SK-N-SH (cell line): ENCODE measurements at regions not wholly inside any gene's neighbourhood (a gene's known extent, or its start where the extent isn't known, plus 50 kb on each side); places are given as distances from the start of the nearest gene placed in this dataset.

Experiments
- CTCF ChIA-PET: fragments of 300-600, 350-600 bp; formaldehyde crosslinking; extraction: SDS; loops from one replicate; lab custom pipeline; 2021; lab: Yijun Ruan, JAX
- POLR2A ChIA-PET: fragments of 350-600 bp; sonication (Branson Sonifier 250); formaldehyde crosslinking; extraction: SDS; loops from one replicate; lab custom pipeline; 2020; ENCODE audit warnings: antibody characterized with exemption, inconsistent platforms; lab: Yijun Ruan, JAX
- DNase-seq: peaks from one replicate; pipeline ENCODE4 v3.0.0; 2012
- H2AFZ ChIP-seq: fragments of 200-600 bp; sonication (generic); 2 replicates; pipeline ENCODE4 v1.8.1; 2016; ENCODE audit warnings: antibody characterized with exemption, mild to moderate bottlenecking, low read depth
- H3F3A ChIP-seq: fragments of 200-600 bp; sonication (generic); replicated peaks from 2 replicates; pipeline ENCODE3; 2016; ENCODE audit warnings: antibody characterized with exemption, mild to moderate bottlenecking; ENCODE audit not compliant: insufficient read depth
- H3K27ac ChIP-seq, 2 experiments: fragments of 200-500 bp in 1 of 2; fragments of 200-600 bp in 1 of 2; sonication (Bioruptor generic) in 1 of 2; sonication (generic), shearing (Covaris generic) in 1 of 2; 2 replicates each; pipeline versions ENCODE4 v1.5.1 to v1.6.1; 2014 to 2016; ENCODE audit warnings: low read depth in 2 of 2, inconsistent platforms in 1 of 2, low read length in 1 of 2, mild to moderate bottlenecking in 1 of 2, mixed read lengths in 1 of 2
- H3K27me3 ChIP-seq: fragments of 200-600 bp; sonication (generic), shearing (Covaris generic); 2 replicates; pipeline ENCODE4 v1.6.1; 2016; ENCODE audit warnings: mixed run types; ENCODE audit not compliant: insufficient read depth
- H3K36me3 ChIP-seq, 2 experiments: fragments of 200-500 bp in 1 of 2; fragments of 200-600 bp in 1 of 2; sonication (Bioruptor generic) in 1 of 2; sonication (generic) in 1 of 2; replicated peaks in 1 of 2; 2 replicates each; pipeline versions ENCODE3 to v1.5.1; 2014 to 2016; ENCODE audit warnings: low read length in 1 of 2, mild to moderate bottlenecking in 1 of 2; ENCODE audit not compliant: insufficient read depth in 2 of 2, control insufficient read depth in 1 of 2
- H3K4me1 ChIP-seq, 2 experiments: fragments of 200-500 bp in 1 of 2; fragments of 200-600 bp in 1 of 2; sonication (Bioruptor generic) in 1 of 2; sonication (generic), shearing (Covaris generic) in 1 of 2; 2 replicates each; pipeline versions ENCODE4 v1.5.1 to v1.6.1; 2014 to 2016; ENCODE audit warnings: low read depth in 1 of 2, low read length in 1 of 2, mixed run types in 1 of 2; ENCODE audit not compliant: insufficient read depth in 2 of 2, control insufficient read depth in 1 of 2
- H3K4me2 ChIP-seq: fragments of 200-600 bp; sonication (generic), shearing (Covaris generic); 2 replicates; pipeline ENCODE4 v1.6.1; 2017; ENCODE audit warnings: mixed run types
- H3K4me3 ChIP-seq, 2 experiments: fragments of 200-500 bp in 1 of 2; fragments of 200-600 bp in 1 of 2; sonication (Bioruptor generic) in 1 of 2; sonication (generic), shearing (Covaris generic) in 1 of 2; 2 replicates each; pipeline versions ENCODE4 v1.5.1 to v1.8.1; 2014 to 2016; ENCODE audit warnings: low read depth in 2 of 2, inconsistent platforms in 1 of 2, low read length in 1 of 2, mild to moderate bottlenecking in 1 of 2, mixed read lengths in 1 of 2, moderate library complexity in 1 of 2
- H3K79me2 ChIP-seq: fragments of 200-600 bp; sonication (generic); 2 replicates; pipeline ENCODE4 v1.8.1; 2017; ENCODE audit warnings: mild to moderate bottlenecking; ENCODE audit not compliant: insufficient read depth
- H3K9ac ChIP-seq: fragments of 200-600 bp; sonication (generic); 2 replicates; pipeline ENCODE4 v1.6.1; 2017; ENCODE audit warnings: mixed run types
- H3K9me2 ChIP-seq: fragments of 200-600 bp; sonication (generic); 2 replicates; pipeline ENCODE4 v1.6.1; 2017; ENCODE audit warnings: mixed run types
- H3K9me3 ChIP-seq: fragments of 200-600 bp; sonication (generic); 2 replicates; pipeline ENCODE4 v1.6.1; 2017; ENCODE audit warnings: mixed run types, mild to moderate bottlenecking, moderate library complexity
- H4K20me1 ChIP-seq: fragments of 200-600 bp; sonication (generic); 2 replicates; pipeline ENCODE4 v1.6.1; 2017; ENCODE audit warnings: mild to moderate bottlenecking, mixed run types; ENCODE audit not compliant: insufficient read depth
- CHD2 ChIP-seq: fragments of 150-350 bp; IDR thresholded peaks from 2 replicates; pipeline ENCODE4 v1.6.1; 2018; ENCODE audit warnings: low read length; ENCODE audit not compliant: partially characterized antibody
- ELF1 ChIP-seq: IDR thresholded peaks from 2 replicates; pipeline ENCODE4 v1.4.0; 2012
- EP300 ChIP-seq, 2 experiments: IDR thresholded peaks; 2 replicates each; pipeline versions ENCODE4 v1.4.0 to v1.6.1; 2012; ENCODE audit warnings: borderline replicate concordance in 1 of 2, low read depth in 1 of 2, low read length in 1 of 2
- EZH2phosphoT487 ChIP-seq: fragments of 200-600 bp; sonication (generic); IDR thresholded peaks from 2 replicates; pipeline ENCODE4 v1.6.1; 2017; ENCODE audit warnings: low read depth, mixed run types, mild to moderate bottlenecking, antibody characterized with exemption, moderate library complexity, borderline replicate concordance
- MEF2A ChIP-seq: IDR thresholded peaks from 2 replicates; pipeline ENCODE4 v1.4.0; 2012; ENCODE audit warnings: low read depth, borderline replicate concordance
- MXI1 ChIP-seq: IDR thresholded peaks from 2 replicates; pipeline ENCODE4 v1.6.1; 2012; ENCODE audit warnings: mild to moderate bottlenecking, low read depth, low read length, improper control_type of control experiment
- NFIC ChIP-seq: IDR thresholded peaks from 2 replicates; pipeline ENCODE4 v1.4.0; 2012; ENCODE audit warnings: borderline replicate concordance
- ZBTB33 ChIP-seq: IDR thresholded peaks from 2 replicates; pipeline ENCODE4 v1.4.0; 2012; ENCODE audit warnings: low read depth, borderline replicate concordance
- WGBS: methylation state at CpG from one replicate; pipeline ENCODE4 v1.1.6; 2017; ENCODE audit warnings: low lambda C conversion rate; 5-methylcytosine and 5-hydroxymethylcytosine counted together
- TF ChIP-seq, protein P1 (sequence below): IDR thresholded peaks from 2 replicates; pipeline ENCODE4 v1.6.1; 2012; ENCODE audit warnings: mild to moderate bottlenecking, low read depth, low read length, moderate library complexity
- TF ChIP-seq, protein P2 (sequence below): IDR thresholded peaks from 2 replicates; pipeline ENCODE4; 2012
- TF ChIP-seq, protein P3 (sequence below): IDR thresholded peaks from 2 replicates; pipeline ENCODE4 v1.4.0; 2012; ENCODE audit warnings: low read depth, borderline replicate concordance

DNA sequence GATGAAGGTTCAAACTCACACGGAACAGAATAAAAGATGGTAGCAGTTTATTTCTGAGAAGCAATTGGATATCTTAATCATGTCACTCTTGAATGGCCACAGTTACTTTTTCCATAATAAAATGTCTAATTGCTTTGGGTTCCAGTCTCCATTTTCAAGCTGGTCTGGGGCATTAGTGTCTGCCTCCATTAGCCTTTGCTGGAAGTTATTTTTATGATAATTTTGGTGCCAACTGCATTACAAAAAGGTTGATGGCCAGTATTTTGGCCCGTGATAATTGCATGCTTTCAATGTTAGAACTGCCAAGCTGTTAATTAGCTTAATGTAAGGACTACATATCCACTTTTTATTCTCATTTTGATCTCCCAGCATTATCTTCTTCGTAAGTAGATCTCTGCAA is 165.9 kb downstream of the SMC2 start:
- TF ChIP-seq ELF1, result no peak
- TF ChIP-seq EZH2phosphoT487, result no peak
- no peak for TF ChIP-seq NFIC
- TF ChIP-seq, protein P1, sequence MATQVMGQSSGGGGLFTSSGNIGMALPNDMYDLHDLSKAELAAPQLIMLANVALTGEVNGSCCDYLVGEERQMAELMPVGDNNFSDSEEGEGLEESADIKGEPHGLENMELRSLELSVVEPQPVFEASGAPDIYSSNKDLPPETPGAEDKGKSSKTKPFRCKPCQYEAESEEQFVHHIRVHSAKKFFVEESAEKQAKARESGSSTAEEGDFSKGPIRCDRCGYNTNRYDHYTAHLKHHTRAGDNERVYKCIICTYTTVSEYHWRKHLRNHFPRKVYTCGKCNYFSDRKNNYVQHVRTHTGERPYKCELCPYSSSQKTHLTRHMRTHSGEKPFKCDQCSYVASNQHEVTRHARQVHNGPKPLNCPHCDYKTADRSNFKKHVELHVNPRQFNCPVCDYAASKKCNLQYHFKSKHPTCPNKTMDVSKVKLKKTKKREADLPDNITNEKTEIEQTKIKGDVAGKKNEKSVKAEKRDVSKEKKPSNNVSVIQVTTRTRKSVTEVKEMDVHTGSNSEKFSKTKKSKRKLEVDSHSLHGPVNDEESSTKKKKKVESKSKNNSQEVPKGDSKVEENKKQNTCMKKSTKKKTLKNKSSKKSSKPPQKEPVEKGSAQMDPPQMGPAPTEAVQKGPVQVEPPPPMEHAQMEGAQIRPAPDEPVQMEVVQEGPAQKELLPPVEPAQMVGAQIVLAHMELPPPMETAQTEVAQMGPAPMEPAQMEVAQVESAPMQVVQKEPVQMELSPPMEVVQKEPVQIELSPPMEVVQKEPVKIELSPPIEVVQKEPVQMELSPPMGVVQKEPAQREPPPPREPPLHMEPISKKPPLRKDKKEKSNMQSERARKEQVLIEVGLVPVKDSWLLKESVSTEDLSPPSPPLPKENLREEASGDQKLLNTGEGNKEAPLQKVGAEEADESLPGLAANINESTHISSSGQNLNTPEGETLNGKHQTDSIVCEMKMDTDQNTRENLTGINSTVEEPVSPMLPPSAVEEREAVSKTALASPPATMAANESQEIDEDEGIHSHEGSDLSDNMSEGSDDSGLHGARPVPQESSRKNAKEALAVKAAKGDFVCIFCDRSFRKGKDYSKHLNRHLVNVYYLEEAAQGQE, result no peak
- TF ChIP-seq, protein P2, sequence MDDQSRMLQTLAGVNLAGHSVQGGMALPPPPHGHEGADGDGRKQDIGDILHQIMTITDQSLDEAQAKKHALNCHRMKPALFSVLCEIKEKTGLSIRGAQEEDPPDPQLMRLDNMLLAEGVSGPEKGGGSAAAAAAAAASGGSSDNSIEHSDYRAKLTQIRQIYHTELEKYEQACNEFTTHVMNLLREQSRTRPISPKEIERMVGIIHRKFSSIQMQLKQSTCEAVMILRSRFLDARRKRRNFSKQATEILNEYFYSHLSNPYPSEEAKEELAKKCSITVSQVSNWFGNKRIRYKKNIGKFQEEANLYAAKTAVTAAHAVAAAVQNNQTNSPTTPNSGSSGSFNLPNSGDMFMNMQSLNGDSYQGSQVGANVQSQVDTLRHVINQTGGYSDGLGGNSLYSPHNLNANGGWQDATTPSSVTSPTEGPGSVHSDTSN, result no peak
- TF ChIP-seq EP300 (IDR thresholded peaks at IDR 0.05; ENCODE audit: borderline replicate concordance in 1 of 2, low read depth in 1 of 2, low read length in 1 of 2), result no peak
- no peak for TF ChIP-seq ZBTB33
- 30% methylated on average over 3 of the region's 3 CpGs for WGBS
- ChIA-PET CTCF (no interaction called here), POLR2A (no interaction called here)
- no peaks in the 10 kb centered on the region for H3K4me1 ChIP-seq
- no peaks in the 10 kb centered on the region for H3K79me2 ChIP-seq
- no peaks in the 10 kb centered on the region for H3K36me3 ChIP-seq
- no peak overlapping the region for H2AFZ ChIP-seq
- DNase-seq, result no peak
- H3K9me3 ChIP-seq, result no peaks in the 10 kb centered on the region
- no peak overlapping the region for H3K27ac ChIP-seq
- H3K9me2 ChIP-seq, result no peaks in the 10 kb centered on the region
- no peaks in the 10 kb centered on the region for H4K20me1 ChIP-seq
- no peaks in the 10 kb centered on the region for H3F3A ChIP-seq
- no peak overlapping the region for H3K9ac ChIP-seq
- H3K27me3 ChIP-seq, result no peaks in the 10 kb centered on the region
- no peak overlapping the region for H3K4me2 ChIP-seq
- no peak overlapping the region for H3K4me3 ChIP-seq

DNA sequence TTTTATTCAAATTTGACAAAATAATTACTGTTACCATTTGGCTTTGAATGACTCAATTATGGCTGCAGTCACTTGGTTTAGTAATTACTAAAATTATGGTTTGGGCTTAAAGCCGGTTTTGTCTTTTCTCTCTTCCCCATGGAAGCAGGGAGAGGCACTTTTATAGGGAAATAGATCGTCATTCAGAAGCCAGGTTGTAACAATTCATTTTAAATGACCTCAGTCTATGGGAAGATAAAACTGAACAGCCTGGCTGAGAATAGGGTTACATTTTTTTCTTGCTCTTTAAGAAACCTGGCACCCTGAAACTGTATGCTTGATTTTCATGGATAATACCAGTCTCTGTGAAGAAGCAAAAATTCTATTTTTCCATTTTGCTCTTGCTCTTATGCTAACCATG is 169.8 kb downstream of the SMC2 start:
- H3F3A ChIP-seq, result no peaks in the 10 kb centered on the region
- 12% methylated on average over 2 of the region's 2 CpGs for WGBS
- TF ChIP-seq MEF2A (no peak), CHD2 (no peak), MXI1 (no peak)
- TF ChIP-seq, protein P3, sequence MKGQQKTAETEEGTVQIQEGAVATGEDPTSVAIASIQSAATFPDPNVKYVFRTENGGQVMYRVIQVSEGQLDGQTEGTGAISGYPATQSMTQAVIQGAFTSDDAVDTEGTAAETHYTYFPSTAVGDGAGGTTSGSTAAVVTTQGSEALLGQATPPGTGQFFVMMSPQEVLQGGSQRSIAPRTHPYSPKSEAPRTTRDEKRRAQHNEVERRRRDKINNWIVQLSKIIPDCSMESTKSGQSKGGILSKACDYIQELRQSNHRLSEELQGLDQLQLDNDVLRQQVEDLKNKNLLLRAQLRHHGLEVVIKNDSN, result no peak
- TF ChIP-seq, all 33 proteins: peak for 0
- no peak overlapping the region for H2AFZ ChIP-seq
- POLR2A ChIA-PET, result no interaction called here
- no peaks in the 10 kb centered on the region for H4K20me1 ChIP-seq
- CTCF ChIA-PET, result no interaction called here
- no peaks in the 10 kb centered on the region for H3K9me2 ChIP-seq
- H3K9me3 ChIP-seq, result no peaks in the 10 kb centered on the region
- no peaks in the 10 kb centered on the region for H3K36me3 ChIP-seq
- DNase-seq, result no peak
- H3K9ac ChIP-seq, result no peak overlapping the region
- H3K4me2 ChIP-seq, result no peak overlapping the region
- H3K27ac ChIP-seq, result no peak overlapping the region
- H3K4me3 ChIP-seq, result no peak overlapping the region
- no peaks in the 10 kb centered on the region for H3K79me2 ChIP-seq
- no peaks in the 10 kb centered on the region for H3K4me1 ChIP-seq
- H3K27me3 ChIP-seq, result no peaks in the 10 kb centered on the region
